HFFc6 (cell line): ENCODE measurements at regions not wholly inside any gene's neighbourhood (a gene's known extent, or its start where the extent isn't known, plus 50 kb on each side); places are given as distances from the start of the nearest gene placed in this dataset.

ENCODE experiments used
- DNase-seq: peaks from one replicate; pipeline ENCODE4 v3.0.0-alpha.2; 2018
- H3K27ac Mint-ChIP-seq: 2 replicates; pipeline ENCODE4 v1.8.0; 2020; ENCODE audit warnings: mild to moderate bottlenecking, mixed read lengths
- H3K27me3 Mint-ChIP-seq: 2 replicates; pipeline ENCODE4 v1.8.0; 2021; ENCODE audit warnings: mild to moderate bottlenecking, moderate library complexity, mixed read lengths; ENCODE audit not compliant: insufficient read depth
- H3K36me3 Mint-ChIP-seq: 2 replicates; pipeline ENCODE4 v1.8.0; 2021; ENCODE audit warnings: low read depth, mixed read lengths
- H3K4me1 Mint-ChIP-seq: 2 replicates; pipeline ENCODE4 v1.8.0; 2020; ENCODE audit warnings: low read depth, mixed read lengths
- H3K4me3 Mint-ChIP-seq: 2 replicates; pipeline ENCODE4 v1.8.0; 2020; ENCODE audit warnings: mild to moderate bottlenecking, moderate library complexity, mixed read lengths
- H3K9me3 Mint-ChIP-seq: 2 replicates; pipeline ENCODE4 v1.8.0; 2020; ENCODE audit warnings: mild to moderate bottlenecking, mixed read lengths
- TF ChIP-seq, protein P1 (sequence below): fragments of 200-600 bp; sonication (generic); IDR thresholded peaks from 2 replicates; pipeline ENCODE4 v1.5.0; 2021; ENCODE audit warnings: antibody characterized with exemption, mild to moderate bottlenecking

DNA sequence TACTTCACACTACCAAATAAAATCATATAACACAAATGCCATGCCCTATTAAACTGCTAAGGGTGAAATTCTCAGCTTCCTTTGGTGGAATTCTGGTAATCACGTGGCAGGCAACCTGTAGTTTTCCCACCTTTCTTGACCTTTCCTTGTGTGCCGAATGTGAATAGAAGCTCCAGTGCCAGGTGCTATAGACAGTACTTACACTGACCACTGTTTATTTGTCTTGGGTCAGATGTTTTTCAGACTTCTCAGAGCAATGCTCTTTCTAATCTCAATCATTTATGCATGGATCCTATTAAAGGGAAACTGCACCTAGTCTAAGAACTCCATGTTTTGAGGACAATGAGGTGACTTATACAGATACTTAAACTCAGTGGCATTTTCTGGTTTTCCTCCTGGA lies 296.8 kb upstream of the DIAPH2 start:
- TF ChIP-seq, protein P1, sequence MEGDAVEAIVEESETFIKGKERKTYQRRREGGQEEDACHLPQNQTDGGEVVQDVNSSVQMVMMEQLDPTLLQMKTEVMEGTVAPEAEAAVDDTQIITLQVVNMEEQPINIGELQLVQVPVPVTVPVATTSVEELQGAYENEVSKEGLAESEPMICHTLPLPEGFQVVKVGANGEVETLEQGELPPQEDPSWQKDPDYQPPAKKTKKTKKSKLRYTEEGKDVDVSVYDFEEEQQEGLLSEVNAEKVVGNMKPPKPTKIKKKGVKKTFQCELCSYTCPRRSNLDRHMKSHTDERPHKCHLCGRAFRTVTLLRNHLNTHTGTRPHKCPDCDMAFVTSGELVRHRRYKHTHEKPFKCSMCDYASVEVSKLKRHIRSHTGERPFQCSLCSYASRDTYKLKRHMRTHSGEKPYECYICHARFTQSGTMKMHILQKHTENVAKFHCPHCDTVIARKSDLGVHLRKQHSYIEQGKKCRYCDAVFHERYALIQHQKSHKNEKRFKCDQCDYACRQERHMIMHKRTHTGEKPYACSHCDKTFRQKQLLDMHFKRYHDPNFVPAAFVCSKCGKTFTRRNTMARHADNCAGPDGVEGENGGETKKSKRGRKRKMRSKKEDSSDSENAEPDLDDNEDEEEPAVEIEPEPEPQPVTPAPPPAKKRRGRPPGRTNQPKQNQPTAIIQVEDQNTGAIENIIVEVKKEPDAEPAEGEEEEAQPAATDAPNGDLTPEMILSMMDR, result no peak
- no peak for DNase-seq
- Mint-ChIP-seq H3K36me3 (no peaks in the 10 kb centered on the region), H3K27me3 (no peaks in the 10 kb centered on the region), H3K4me3 (no peak overlapping the region), H3K9me3 (no peaks in the 10 kb centered on the region), H3K27ac (no peak overlapping the region), H3K4me1 (peaks cover 11% of the 10 kb centered on the region)

DNA sequence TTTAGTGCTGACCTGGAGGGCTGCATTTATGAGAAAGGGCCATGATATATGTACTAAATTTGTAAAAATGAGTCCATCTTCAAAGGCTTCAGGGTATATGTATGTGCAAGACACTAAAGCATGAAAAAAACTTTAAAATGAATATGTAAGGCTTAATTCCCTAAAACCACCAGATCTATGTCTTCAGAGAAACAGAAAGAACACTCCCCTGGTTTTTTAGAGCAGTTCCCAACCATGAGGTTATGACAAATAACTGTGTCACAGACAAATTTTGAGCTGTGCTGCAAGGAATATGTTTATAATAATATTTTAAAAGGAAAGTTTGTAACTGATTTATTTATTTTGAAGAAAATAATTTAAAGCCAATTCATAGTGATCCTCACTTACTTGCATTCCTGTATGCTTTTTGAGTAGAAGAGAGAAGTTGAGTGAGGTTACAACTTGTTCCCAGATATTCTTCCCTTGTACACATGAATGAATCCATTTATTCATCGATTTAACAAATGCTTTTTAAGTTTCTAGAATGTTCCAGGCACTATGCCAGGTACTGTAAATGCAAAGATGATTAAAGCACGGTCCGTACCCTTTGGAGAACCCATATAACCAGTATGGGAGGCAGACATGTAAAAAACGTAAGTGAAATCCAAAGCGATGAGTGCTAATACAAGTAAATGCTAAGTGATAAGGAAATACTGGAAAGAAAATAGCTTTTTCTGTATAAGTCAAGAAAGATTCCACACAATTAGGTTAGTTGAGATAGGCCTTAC lies 295.2 kb upstream of the DIAPH2 start:
- Mint-ChIP-seq H3K4me1 (peaks cover 14% of the 10 kb centered on the region), H3K27ac (0 out of 2 replicates have a peak overlapping the region, but pooled peaks have one; percentile 14), H3K4me3 (no peak overlapping the region), H3K36me3 (no peaks in the 10 kb centered on the region), H3K9me3 (no peaks in the 10 kb centered on the region), H3K27me3 (no peaks in the 10 kb centered on the region)
- TF ChIP-seq, protein P1, result no peak
- DNase-seq, result no peak

DNA sequence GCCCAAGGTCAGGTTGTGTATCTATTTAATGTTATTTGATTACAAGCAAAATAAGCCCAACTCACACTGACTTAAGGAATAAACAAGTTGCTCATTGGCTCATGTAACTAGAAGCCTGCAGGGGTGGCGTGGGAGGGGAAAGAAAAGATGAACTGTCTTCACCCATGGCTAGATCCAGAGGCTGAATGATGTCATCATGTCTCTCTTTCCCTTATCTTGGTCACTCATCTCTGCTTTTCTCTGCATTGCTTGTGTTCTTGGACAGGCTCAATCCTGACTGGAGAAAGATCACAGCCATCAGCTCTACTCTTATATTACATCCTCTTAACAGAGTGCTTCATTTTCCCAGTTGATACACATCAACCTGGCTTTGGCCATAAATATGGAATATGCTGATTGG lies 290.0 kb upstream of the DIAPH2 start:
- peak; percentile 30 for DNase-seq
- H3K9me3 Mint-ChIP-seq, result no peaks in the 10 kb centered on the region
- no peaks in the 10 kb centered on the region; the same call in 1 of the 2 replicates for H3K27me3 Mint-ChIP-seq
- TF ChIP-seq, protein P1, result no peak
- H3K27ac Mint-ChIP-seq, result no peak overlapping the region
- no peak overlapping the region for H3K4me3 Mint-ChIP-seq
- no peaks in the 10 kb centered on the region for H3K36me3 Mint-ChIP-seq
- H3K4me1 Mint-ChIP-seq, result peaks cover 12% of the 10 kb centered on the region

DNA sequence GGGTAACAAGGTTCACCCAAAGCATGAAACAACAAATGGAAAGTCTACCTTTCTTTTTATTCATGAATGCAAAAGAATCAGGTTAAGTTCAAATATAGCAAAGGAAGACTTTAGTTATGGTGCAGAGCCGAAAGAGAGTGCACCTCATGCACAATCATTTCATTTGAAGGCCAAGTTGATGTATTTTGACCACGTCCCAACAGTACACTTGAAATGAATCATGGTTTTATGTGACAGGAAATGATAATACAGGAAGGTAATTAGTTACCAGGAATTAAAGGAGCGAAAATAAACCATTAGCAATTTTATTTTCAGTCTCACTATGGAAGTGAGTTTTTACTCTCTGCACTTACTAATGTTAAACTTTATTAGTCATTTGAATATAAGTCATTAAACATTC lies 281.2 kb upstream of the DIAPH2 start:
- DNase-seq, result no peak
- Mint-ChIP-seq H3K9me3 (no peaks in the 10 kb centered on the region), H3K4me1 (peaks cover 36% of the 10 kb centered on the region), H3K36me3 (no peaks in the 10 kb centered on the region), H3K27ac (no peak overlapping the region), H3K27me3 (no peaks in the 10 kb centered on the region; the same call in 1 of the 2 replicates), H3K4me3 (no peak overlapping the region)
- TF ChIP-seq, protein P1, result no peak

DNA sequence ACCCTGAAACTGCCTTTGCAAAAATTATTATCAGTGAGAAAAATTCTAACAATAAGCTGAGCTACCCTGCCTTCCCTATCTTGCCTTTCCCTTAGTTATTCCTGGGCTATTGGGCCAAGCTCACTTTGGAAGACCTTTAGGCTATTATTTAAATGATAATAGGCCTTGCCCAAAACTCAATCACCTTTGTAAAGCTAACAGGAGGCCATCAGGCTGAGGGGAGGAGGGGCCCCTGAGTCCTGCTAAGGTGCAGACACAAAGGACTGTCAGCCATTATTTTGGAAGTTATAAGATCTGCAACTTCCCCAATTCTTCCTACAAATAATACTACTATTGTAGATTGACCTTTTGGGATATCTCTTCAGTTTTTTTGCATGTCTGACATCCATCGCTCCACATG lies 278.8 kb upstream of the DIAPH2 start:
- TF ChIP-seq, protein P1, result no peak
- no peaks in the 10 kb centered on the region; the same call in 1 of the 2 replicates for H3K27me3 Mint-ChIP-seq
- no peak for DNase-seq
- no peak overlapping the region for H3K4me3 Mint-ChIP-seq
- peaks cover 43% of the 10 kb centered on the region for H3K4me1 Mint-ChIP-seq
- no peak overlapping the region for H3K27ac Mint-ChIP-seq
- H3K9me3 Mint-ChIP-seq, result no peaks in the 10 kb centered on the region
- H3K36me3 Mint-ChIP-seq, result no peaks in the 10 kb centered on the region
